DMS 273 (cell line): ENCODE measurements at regions not wholly inside any gene's neighbourhood (a gene's known extent, or its start where the extent isn't known, plus 50 kb on each side); places are given as distances from the start of the nearest gene placed in this dataset.

Source experiments
- DNase-seq: peaks from one replicate; lab custom pipeline; 2025; ENCODE audit not compliant: unreplicated experiment; lab: John Stamatoyannopoulos, UW

DNA sequence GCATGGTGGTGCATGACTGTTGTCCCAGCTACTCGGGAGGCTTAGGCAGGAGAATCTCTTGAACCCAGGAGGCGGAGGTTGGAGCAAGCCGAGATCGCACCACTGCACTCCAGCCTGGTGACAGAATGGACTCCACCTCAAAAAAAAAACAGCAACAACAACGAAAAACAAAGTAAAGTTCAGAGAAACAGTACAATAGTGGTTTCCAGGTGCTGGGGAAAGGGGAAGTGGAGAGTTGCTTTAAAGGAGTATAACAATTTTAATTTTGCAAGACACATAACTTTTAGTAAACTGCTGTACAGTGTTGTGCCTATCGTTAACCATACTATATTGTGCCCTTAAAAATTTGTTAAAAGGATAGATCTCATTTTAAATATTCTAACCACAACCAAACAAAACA lies 662.7 kb upstream of the POT1 start:
- no peak for DNase-seq

DNA sequence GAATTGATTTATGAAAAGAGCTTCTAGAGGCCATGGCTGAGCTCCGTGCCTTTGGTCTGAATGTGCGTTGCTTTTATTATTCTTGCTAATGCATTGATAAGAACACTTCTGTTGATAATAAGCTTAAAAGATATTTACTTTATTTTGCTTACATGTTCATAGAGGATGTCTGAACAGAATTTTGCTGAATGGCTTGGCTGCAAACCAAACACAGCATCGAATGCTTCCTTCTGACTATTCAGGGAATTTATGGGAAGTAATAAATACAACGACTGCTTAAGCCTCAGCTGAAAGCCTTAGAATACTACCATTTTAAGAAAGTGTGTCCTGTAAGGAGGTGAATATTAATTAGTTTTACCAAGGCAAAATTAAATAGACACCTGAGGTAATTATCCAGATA lies 643.5 kb upstream of the POT1 start:
- DNase-seq = no peak

DNA sequence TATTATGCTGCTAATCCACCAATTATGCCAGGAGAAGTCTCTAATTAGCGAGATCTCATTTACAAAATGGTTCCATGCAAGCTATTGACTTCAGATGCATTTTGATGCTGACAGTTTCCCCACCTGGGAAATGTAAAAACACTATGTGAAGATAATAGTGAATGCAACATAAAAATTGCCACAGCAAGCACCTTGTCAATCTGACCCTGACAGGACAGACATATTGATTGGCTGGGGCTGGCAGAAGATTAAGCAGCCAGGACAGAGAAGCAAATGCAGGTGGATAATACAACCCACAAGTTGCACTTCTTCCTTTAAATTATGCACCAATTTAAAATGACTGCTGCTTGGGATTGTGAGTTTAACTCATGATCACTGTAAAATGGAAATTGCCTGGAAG lies 642.8 kb upstream of the POT1 start:
- DNase-seq = no peak

DNA sequence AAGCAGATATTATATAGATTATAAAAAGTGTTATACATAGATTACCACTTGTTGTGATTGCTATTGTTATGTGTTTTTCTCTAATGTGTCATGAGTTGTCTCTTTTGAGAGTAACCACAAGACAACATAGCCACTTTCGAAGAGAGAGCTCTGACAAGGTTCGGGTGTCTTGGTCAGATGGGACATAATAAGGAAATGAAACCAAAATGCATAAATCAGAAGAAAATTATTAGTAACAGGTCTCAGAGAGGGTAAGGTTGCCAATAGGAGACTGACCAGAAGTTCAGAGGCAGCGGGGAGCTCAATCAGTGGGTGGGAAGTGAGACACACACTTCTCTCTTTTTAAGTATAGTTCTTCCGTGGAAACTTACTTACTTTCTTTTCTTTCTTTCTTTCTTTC lies 639.2 kb upstream of the POT1 start:
- no peak for DNase-seq

DNA sequence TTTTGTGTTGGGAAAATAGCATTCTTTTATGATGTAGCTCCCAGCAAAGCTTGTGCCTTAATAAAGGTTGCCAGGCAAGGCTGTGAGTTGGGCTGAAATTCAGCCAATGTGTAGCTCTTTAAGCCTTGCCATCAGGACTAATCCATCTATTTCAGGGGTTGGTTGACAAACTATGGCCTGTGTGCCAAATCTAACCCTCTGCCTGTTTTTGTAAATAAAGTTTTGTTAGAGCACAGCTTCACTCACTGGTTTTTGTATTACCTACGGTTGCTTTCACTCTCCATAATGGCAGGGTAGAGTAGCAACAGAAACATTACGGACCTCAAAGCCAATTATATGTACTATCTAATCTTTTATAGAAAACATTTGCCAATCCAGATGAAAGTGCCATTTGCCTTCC lies 638.1 kb upstream of the POT1 start:
- no peak for DNase-seq

DNA sequence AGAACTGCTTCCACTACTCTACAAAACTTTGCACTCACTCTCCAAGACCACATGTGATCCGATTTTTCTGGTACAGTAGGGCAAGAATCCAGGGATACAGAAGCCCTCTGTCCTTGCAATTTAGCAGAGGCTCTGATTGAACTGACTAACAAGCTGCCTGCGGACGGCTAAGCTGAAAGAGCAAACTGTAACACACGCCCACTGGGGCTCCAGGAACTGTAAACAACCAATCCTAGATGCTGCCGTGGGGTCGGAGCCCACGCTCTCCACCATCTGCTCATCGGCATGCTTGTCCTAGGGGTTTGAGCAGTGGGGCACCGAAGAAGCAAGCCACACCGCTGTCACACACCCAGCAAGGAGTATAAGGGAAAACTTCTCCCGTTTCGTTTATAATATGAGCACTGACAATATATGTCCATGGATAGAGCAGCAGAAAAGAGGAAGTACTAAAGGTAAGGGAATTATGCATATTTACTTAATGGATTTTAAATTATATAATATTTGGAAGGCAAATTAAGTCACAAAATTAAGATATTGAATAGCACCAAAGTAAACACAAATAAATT lies 634.4 kb upstream of the POT1 start:
- DNase-seq = peak; percentile 22

DNA sequence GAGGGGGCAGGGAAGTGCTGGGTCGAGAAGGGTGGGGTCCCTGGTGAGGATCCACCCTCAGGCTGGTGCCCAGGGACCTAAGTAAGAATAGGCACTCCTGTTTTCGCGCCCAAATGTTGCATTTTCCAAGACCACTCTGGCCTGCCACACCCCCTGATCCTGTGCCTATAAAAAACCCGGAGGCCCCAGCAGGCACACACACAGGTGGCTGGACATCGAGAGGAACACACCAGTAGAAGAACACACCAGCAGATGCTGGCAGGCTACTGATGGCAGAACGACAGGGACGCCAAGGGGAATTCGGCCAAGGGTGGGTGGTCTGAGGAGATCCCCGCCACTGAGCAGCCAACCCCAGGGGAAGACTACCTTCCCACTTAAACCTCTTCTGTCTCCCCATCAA lies 633.9 kb upstream of the POT1 start:
- DNase-seq = no peak

DNA sequence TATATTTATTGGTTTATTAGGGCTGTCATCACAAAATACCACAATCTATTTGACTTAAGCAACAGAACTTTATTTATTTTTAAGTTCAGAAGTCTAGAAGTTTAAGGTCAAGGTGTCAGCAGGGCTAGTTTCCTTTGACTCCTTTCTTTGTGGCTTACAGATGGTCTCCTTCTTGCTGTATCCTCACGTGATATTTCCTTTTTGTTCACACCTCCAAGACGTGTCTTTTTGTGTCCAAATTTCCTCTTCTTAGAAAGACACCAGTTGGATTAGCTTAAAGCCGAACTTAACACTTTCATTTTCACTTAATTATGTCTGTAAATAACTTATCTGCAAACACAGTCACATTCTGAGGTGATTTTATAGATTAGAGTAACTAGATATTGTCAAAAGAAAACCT lies 631.4 kb upstream of the POT1 start:
- no peak for DNase-seq

DNA sequence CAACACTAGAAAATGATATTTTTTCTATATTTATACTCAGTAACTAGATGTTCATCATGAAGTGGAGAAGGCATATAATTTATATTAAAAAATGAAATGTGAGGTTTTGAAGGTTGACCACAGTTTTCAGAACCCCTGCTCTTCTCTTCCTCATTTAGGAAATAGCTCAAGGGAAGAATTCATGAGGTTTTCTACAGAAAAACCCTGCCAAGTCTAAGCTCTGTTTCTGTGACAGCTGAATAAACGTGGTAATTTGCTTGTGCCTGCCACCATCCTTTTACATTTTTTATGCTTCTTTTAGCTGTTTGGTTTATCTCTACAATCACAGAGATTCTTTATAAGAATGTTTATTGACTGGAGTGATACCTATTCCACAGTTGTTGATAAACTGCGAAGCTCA lies 630.3 kb upstream of the POT1 start:
- DNase-seq = no peak

DNA sequence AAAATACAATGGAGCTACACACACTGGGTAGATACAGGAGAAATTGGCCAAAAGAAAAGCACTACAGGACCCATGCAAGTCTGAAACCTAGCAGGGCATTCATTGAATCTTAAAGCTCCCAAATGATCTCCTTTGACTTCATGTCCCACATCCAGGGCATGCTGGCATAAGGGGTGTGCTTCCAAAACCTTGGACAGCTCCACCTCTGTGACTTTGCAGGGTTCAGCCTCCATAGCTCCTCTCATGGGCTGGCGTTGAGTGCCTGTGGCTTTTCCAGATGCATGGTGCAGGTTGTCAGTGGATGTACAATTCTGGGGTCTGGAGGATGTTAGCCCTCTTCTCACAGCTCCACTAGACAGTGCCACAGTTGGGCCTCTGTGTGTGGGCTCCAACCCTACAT lies 626.3 kb upstream of the POT1 start:
- DNase-seq = no peak

DNA sequence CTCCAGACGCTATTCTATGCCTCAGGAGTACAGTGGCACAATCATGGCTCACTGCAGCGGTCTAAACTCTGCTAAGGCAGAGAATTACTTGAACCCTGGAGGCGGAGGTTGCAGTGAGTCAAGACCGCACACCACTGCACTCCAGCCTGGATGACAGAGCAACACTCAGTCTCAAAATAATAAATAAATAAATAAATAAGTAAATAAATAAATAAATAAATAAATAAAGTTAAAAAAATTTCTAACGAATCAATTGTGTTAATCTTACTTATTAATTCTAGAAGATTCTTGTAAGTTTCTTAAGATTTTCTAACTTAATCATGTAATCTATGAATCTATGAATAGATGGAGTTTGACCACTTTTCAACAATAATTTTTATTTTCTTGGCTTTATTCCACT lies 621.4 kb upstream of the POT1 start:
- DNase-seq = no peak

DNA sequence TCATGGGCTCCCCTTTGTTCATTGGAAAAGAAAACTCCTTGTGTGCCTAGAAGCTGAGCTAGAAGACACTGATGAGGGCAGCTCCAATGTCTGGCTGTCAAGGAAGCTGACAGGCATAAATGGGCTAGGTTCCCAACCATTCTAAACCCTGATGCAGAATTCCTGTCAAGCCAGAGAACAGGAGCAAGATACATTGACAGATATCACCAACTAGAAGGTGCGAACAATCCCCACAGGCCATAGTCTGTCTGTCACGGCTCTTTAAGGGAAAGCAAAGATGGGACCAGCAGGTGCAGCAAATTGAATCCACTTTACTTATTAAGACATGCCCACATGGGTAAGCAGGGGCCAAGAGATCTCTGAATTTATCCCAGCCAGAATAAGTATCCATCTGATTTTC lies 617.9 kb upstream of the POT1 start:
- no peak for DNase-seq

DNA sequence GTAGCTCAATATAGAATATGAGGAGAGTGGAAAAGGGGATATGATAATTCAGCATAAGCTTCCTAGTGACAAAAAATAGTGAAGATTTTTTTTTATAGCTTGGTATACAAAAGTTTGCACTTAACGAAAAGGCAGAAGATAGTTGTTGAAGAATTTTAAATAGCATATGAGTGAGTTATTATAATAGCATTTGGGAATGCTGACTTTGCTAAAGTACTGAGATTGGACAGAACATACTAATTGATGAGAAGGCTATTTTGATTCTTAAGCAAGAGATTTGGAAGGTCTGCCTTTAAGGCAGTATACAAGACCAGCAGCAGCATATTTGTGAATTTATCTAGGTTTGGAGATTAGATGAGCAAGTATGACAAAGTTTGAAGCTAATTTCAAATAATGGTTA lies 600.9 kb upstream of the POT1 start:
- no peak for DNase-seq

DNA sequence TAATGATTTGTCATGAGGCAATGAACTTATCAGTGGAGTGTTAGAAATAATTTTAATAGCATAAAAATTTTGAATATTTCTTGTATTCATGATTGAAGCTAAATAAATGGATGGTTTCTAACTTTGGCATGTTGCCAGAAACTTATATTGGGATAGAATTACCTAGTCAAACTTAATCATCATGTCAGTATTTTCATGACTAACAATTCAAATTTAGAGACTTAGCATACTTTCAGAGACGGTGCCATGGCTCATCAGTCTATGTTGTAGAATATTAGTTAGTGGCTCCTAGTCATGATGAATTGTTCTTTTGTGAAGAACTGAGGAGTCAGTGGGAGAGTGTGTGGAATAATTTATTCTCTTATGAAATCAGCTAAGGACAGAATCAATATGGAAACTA lies 599.6 kb upstream of the POT1 start:
- no peak for DNase-seq

DNA sequence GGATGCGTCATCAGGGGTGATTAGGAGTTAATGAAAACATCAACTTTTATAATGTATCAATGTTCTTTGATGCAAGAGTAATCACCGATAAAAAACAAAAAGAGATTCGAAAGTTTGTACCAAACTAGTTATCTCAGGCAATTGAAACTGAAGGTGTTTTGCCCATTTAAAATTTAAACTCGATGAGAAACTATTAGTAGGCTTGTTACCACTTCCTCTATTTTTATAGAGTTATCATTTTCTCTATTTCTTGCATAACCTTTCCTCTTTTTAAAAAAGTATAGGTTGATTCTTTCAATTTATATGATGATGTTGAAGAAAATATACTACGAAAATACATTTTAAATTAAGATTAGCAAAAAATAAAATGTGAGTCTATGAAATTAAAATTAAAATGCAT lies 597.3 kb upstream of the POT1 start:
- no peak for DNase-seq

DNA sequence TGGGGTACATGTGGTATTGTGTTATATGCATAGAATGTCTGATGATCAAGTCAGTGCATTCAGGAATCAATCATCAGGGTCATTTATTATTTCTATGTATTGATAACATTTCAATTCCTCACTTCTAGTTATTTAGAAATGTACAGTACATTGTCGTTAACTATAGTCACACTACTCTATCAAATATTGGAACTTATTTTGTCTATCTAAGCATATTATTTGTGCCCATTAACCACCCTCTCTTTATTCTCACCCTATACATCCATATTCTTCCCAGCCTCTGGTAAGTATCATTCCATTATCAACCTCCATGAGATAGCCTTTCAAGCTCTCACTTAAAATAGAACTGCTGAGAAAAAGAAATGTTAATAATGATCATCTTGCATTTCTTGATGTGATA lies 596.5 kb upstream of the POT1 start:
- no peak for DNase-seq

DNA sequence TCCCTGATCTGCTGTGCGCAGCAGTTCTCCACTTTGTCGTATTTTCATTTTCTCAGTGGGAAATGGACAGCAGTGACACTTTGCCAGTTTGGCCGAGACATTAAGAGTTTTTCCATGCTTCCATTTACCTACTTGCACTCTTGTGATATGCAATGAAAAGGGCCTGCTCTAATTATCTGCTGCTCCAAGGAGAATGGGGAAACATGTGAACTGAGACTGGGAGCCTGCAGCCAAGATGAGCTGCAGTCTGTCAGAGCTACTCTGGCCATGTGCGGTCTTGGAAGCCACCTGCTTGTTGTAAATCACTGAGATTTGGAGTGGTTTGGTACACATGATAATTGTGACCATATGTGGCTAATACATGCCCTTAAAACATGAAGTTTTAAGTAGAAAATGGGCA lies 586.6 kb upstream of the POT1 start:
- DNase-seq = peak; percentile 2

DNA sequence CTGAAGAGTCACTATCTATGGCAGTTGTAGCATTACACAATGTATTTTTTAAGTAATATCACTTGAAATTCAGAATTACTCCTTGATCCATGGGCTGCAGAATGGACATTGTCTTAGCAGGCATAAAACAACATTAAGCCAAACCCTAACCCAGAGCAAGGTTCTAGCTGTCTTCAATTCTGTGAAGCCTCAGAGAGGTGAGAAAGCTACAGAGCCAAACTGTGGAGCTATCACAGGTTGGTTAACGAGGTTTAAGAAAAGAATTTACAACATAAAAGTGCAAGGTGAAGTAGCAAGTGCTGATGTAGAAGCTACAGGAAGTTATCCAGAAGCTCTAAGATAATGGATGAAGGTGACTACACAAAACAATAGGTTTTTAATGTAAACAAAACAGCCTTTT lies 582.7 kb upstream of the POT1 start:
- DNase-seq = no peak

DNA sequence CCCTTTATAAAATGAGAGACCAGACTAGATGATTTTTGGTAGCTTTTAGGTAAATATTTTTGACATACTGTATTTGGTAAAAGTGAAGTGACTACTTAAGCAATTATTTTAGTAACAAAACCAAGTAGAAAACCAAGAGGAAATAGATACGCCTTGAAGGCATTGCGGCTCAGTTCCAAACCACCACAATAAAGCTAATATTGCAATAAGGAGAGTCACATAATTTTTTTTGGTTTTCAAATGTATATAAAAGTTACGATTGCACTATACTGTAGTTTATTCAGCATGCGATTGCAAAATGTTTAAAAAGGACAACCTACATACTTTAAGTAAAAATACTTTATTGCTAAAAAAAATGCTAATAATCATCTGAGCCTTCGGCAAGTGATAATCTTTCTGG lies 581.7 kb upstream of the POT1 start:
- no peak for DNase-seq

DNA sequence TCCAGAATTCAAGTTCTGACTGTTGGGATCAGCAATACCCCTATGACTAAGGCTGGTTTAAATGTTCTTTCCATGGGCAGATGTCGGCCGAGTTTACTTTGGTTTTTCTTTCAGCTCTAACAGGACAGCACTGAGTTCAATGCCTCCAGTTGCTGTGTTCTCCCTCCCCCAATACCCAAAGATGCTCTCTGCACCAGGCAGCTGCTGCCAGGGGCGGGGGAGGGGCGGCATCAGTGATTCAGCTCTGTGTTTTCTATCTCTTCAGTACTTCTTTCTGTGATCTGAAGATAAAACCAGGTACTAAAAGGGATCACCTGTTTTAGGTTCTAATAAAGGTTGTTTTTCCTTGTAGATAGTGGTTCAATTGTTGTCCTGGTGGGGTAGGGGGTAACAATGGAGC lies 576.7 kb upstream of the POT1 start:
- no peak for DNase-seq

DNA sequence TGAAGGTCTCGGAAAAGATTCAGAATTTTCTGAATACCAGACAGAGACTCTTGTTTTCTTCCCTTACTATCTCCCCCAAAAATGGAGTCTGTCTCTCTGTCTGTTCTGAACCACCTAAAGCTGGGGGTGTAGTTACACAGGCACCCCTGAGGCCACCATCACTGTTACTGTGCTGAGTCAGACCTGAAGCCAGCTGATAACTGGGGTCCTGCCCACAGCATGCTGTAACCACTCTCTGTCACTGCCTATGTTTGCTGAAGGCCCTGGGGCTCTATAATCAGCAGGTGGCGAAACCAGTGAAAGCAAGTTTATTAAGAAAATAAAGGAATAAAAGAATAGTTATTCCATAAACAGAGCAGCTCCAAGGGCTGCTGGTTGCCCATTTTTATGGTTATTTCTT lies 575.2 kb upstream of the POT1 start:
- DNase-seq = no peak

DNA sequence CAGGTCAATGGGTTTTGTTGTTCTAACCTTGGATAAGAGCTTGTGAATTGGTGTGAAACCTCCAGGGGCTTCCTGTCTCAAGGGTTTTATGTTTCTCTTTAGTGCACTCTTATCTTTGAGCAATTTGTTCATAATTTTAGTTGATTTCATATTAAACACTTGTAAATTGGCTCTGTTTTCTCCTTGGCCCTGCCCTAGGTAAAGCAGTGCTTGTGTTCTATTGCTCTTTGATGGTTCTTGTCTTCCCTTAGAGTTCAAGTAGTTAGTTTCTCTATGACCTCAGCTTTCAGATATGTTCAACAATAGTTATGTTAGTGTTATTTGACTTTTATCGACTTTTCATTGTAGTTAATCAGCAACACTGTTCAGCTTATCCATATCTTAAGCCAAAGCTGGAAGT lies 566.4 kb upstream of the POT1 start:
- DNase-seq = no peak

DNA sequence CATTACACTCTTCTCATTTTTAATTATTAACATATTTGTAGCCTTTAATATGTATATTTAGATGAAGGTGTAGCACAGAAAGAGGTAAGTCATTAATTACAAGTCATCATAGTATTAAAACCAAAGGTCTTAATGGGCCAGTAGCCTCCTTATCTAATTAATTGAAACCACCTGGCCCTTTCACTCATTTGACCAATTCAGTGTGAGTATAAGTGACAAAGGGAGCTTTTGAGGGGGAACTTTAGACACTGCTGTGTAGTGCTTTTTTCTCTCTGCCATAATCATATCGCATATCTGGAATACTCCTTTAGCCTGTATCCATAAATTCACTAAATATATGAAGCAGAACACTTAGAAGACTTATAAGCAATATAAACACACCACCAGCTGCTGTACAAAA lies 562.9 kb upstream of the POT1 start:
- DNase-seq = no peak

DNA sequence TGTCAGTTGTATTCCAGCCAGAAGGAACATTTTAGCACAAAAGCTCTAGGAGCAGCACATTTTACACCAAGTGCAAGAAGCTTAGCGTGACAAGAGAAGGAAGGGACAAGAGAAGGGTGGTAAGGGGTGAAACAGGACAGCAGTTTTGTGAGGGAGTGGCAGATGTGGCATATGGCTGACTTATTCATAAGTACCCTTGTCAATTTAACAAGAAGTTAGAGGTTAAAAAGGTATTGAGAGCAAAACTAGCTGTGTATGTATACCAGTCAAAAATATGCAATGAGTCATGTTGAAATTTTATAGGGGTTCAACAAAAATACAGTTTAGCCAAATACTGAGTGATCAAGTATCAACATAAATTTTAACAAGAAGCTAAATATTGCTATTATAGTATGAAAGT lies 561.5 kb upstream of the POT1 start:
- no peak for DNase-seq
